Skeletal muscle satellite cell (primary cell): ENCODE measurements at regions not wholly inside any gene's neighbourhood (a gene's known extent, or its start where the extent isn't known, plus 50 kb on each side); places are given as distances from the start of the nearest gene placed in this dataset. TPM values are rescaled to one million over a fixed set of nuclear protein-coding genes. Genes with fewer than 3 reads are reported as not detected.

Experiments
- small RNA-seq: library from RNA; depleted of rRNA; stranded (forward); fragments of <200 nt; gene quantifications from one replicate; pipeline ENCODE3, GENCODE V24; 2012

Small RNAs in the stretch of these regions (small RNA-seq; reads per million reads assigned to genes)
- gene AL158828.1: not detected
- 96.9 reads per million, percentile 97 among the genes with 10 or more reads in this experiment for gene RNU2-36P
